ENCODE measurements at regions not wholly inside any gene's neighbourhood (a gene's known extent, or its start where the extent isn't known, plus 50 kb on each side); places are given as distances from the start of the nearest gene placed in this dataset.

- TF ChIP-seq BHLHE40 (IDR thresholded peaks at IDR 0.05; ENCODE audit: borderline replicate concordance) (no peak), HDGF (IDR thresholded peaks at IDR 0.05; ENCODE audit: borderline replicate concordance) (no peak), FOXM1 (IDR thresholded peaks at IDR 0.05; ENCODE audit: borderline replicate concordance) (no peak), TARDBP (IDR thresholded peaks at IDR 0.05) (no peak), SUZ12 (IDR thresholded peaks at IDR 0.05) (no peak), SP1 (IDR thresholded peaks at IDR 0.05) (no peak)
Measured at GRCh38 chr4:117400039-117400835, 314.9 kb upstream of the TRAM1L1 start.

All from HEK293T (cell line).